B cell (primary cell): ENCODE measurements at regions not wholly inside any gene's neighbourhood (a gene's known extent, or its start where the extent isn't known, plus 50 kb on each side); places are given as distances from the start of the nearest gene placed in this dataset.

Source experiments
- ATAC-seq: fragments of 200-7000 bp; cut with Tn5 transposase; one replicate; pipeline ENCODE4 v1.10.0; 2021; ENCODE audit warnings: low read depth, mild to moderate bottlenecking, moderate number of reproducible peaks, moderate library complexity
- CTCF ChIA-PET: fragments of 350-600 bp; sonication (Branson Sonifier 250); formaldehyde crosslinking; loops from one replicate; lab custom pipeline; 2021; ENCODE audit warnings: antibody characterized with exemption, inconsistent platforms; lab: Charles Lee
- POLR2A ChIA-PET: fragments of 350-600 bp; sonication (Branson Sonifier 250); formaldehyde crosslinking; loops from one replicate; lab custom pipeline; 2021; ENCODE audit warnings: antibody characterized with exemption; lab: Charles Lee
- DNase-seq: peaks from one replicate; pipeline ENCODE4 v3.0.0; 2013
- H2AFZ ChIP-seq: 2 replicates; pipeline ENCODE4 v1.6.1; 2012; ENCODE audit warnings: mild to moderate bottlenecking, low read depth, low read length; ENCODE audit not compliant: insufficient read depth, poor library complexity, severe bottlenecking
- H3K27ac ChIP-seq, 2 donors: 1 replicate in 1 of 2; 2 replicates in 1 of 2; pipeline ENCODE4 v1.5.1; 2012 to 2013; ENCODE audit warnings: low read length in 2 of 2, mild to moderate bottlenecking in 2 of 2, moderate library complexity in 1 of 2
- H3K27me3 ChIP-seq, 4 experiments: fragments of 200-600 bp in 1 of 4; sonication (generic) in 1 of 4; replicated peaks in 1 of 4; 1 replicate in 2 of 4; 2 replicates in 2 of 4; pipeline versions ENCODE4 v1.6.1 to v1.7.0; 2013 to 2016; ENCODE audit warnings: low read length in 3 of 4, mild to moderate bottlenecking in 2 of 4, mixed read lengths in 1 of 4, moderate library complexity in 1 of 4; ENCODE audit not compliant: insufficient read depth in 4 of 4, control insufficient read depth in 3 of 4; ENCODE audit errors: control extremely low read depth in 1 of 4
- H3K36me3 ChIP-seq, 2 experiments: replicated peaks in 1 of 2; 1 replicate in 1 of 2; 2 replicates in 1 of 2; pipeline versions ENCODE4 v1.6.1 to v1.7.1; 2013; ENCODE audit warnings: low read length in 1 of 2; ENCODE audit not compliant: insufficient read depth in 2 of 2, control insufficient read depth in 1 of 2; ENCODE audit errors: control extremely low read depth in 1 of 2, extremely low read depth in 1 of 2
- H3K4me1 ChIP-seq, 2 donors: fragments of 200-600 bp in 1 of 2; sonication (generic) in 1 of 2; 1 replicate in 1 of 2; 2 replicates in 1 of 2; pipeline versions ENCODE4 v1.5.1 to v1.6.1; 2013 to 2017; ENCODE audit warnings: low read length in 2 of 2; ENCODE audit not compliant: control insufficient read depth in 2 of 2, insufficient read depth in 2 of 2
- H3K4me2 ChIP-seq: replicated peaks from 2 replicates; pipeline ENCODE3; 2012; ENCODE audit warnings: mild to moderate bottlenecking, low read depth, low read length; ENCODE audit not compliant: poor library complexity, severe bottlenecking
- H3K4me3 ChIP-seq, 5 experiments: fragments of 200-600 bp in 1 of 5; sonication (generic) in 1 of 5; 1 replicate in 3 of 5; 2 replicates in 2 of 5; pipeline versions ENCODE4 v1.5.1 to v1.7.0; 2011 to 2016; ENCODE audit warnings: low read length in 4 of 5, mild to moderate bottlenecking in 4 of 5, low read depth in 2 of 5, control low read depth in 1 of 5, moderate library complexity in 1 of 5; ENCODE audit not compliant: insufficient read depth in 1 of 5; ENCODE audit errors: control extremely low read depth in 1 of 5, extremely low read depth in 1 of 5
- H3K79me2 ChIP-seq: fragments of 200-600 bp; sonication (generic); one replicate; pipeline ENCODE4 v1.6.0; 2016; ENCODE audit warnings: low read length; ENCODE audit not compliant: control insufficient read depth, insufficient read depth
- H3K9ac ChIP-seq: fragments of 200-600 bp; sonication (generic); 2 replicates; pipeline ENCODE4 v1.6.1; 2017; ENCODE audit warnings: mild to moderate bottlenecking, low read length, moderate library complexity
- H3K9me3 ChIP-seq, 3 donors: one replicate each; pipeline versions ENCODE4 v1.6.1 to v1.7.1; 2013; ENCODE audit warnings: low read length in 2 of 3; ENCODE audit not compliant: control insufficient read depth in 2 of 3, insufficient read depth in 1 of 3; ENCODE audit errors: control extremely low read depth in 1 of 3
- H4K20me1 ChIP-seq: 2 replicates; pipeline ENCODE4 v1.6.0; 2012; ENCODE audit warnings: mild to moderate bottlenecking, low read length; ENCODE audit not compliant: insufficient read depth, control insufficient read depth, poor library complexity, severe bottlenecking
- H3K27ac Mint-ChIP-seq: one replicate; pipeline ENCODE4 v1.8.0; 2021; ENCODE audit warnings: mixed read lengths
- H3K27me3 Mint-ChIP-seq: one replicate; pipeline ENCODE4 v1.8.0; 2021; ENCODE audit warnings: mixed read lengths
- H3K4me1 Mint-ChIP-seq: one replicate; pipeline ENCODE4 v1.8.0; 2021; ENCODE audit warnings: mixed read lengths
- H3K4me3 Mint-ChIP-seq: one replicate; pipeline ENCODE4 v1.8.0; 2021; ENCODE audit warnings: mixed read lengths
- H3K9me3 Mint-ChIP-seq: one replicate; pipeline ENCODE4 v1.8.0; 2022; ENCODE audit warnings: mixed read lengths; ENCODE audit not compliant: insufficient read depth
- EZH2 ChIP-seq: IDR thresholded peaks from 2 replicates; pipeline ENCODE4 v1.6.1; 2012; ENCODE audit warnings: borderline replicate concordance, low read depth, mild to moderate bottlenecking, moderate library complexity, low read length; ENCODE audit not compliant: insufficient read depth, poor library complexity, severe bottlenecking
- WGBS: methylation state at CpG from one replicate; pipeline ENCODE4 v1.1.5; 2013; ENCODE audit warnings: missing lambda C conversion rate; ENCODE audit not compliant: insufficient coverage; 5-methylcytosine and 5-hydroxymethylcytosine counted together
- intact Hi-C: fragments of 100-400 bp; cut with micrococcal nuclease; formaldehyde crosslinking; loops from one replicate; pipeline ENCODE4 v1.10.0; 2022
- TF ChIP-seq, protein P1 (sequence below): fragments of 200-600 bp; IDR thresholded peaks from one replicate; pipeline ENCODE4 v1.8.0; 2022; ENCODE audit warnings: antibody characterized with exemption, mild to moderate bottlenecking

DNA sequence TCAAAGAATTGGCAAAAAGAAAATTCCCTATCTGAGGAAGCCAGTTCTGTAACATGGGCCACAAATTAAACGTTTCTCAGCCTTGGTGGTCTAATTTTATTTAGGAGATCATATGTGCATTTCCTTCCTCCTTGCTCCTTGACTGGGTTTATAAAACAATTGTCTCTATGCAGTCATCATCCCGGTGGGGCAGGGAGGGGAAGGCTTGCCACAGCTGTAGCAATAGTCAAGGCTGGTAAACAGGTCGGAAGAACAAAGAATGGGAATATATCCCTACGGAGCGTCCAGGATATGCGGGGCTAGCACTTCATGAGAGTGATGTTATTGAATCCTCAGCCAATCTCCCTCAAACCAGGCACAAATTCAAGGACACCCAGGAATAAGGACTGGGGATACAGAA is 143.8 kb downstream of the RNF152 start:
- Histone ChIP-seq H3K4me1 (no peaks in the 10 kb centered on the region), H3K9ac (no peak overlapping the region), H4K20me1 (no peaks in the 10 kb centered on the region), H3K9me3 (peaks cover 0 to 5% (median 0%) of the 10 kb centered on the region in 3 donors), H3K79me2 (no peaks in the 10 kb centered on the region), H3K27me3 (no peaks in the 10 kb centered on the region), H3K36me3 (no peaks in the 10 kb centered on the region), H3K4me2 (no peak overlapping the region), H2AFZ (no peak overlapping the region), H3K4me3 (no peak overlapping the region), H3K27ac (no peak overlapping the region)
- no peak for DNase-seq
- WGBS: 89% methylated on average over 4 of the region's 6 CpGs
- TF ChIP-seq, protein P1, sequence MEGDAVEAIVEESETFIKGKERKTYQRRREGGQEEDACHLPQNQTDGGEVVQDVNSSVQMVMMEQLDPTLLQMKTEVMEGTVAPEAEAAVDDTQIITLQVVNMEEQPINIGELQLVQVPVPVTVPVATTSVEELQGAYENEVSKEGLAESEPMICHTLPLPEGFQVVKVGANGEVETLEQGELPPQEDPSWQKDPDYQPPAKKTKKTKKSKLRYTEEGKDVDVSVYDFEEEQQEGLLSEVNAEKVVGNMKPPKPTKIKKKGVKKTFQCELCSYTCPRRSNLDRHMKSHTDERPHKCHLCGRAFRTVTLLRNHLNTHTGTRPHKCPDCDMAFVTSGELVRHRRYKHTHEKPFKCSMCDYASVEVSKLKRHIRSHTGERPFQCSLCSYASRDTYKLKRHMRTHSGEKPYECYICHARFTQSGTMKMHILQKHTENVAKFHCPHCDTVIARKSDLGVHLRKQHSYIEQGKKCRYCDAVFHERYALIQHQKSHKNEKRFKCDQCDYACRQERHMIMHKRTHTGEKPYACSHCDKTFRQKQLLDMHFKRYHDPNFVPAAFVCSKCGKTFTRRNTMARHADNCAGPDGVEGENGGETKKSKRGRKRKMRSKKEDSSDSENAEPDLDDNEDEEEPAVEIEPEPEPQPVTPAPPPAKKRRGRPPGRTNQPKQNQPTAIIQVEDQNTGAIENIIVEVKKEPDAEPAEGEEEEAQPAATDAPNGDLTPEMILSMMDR: no peak
- no peak for TF ChIP-seq EZH2
- no peaks in the 10 kb centered on the region for H3K27me3 Mint-ChIP-seq
- intact Hi-C loops: no loop called here
- no peak overlapping the region for H3K27ac Mint-ChIP-seq
- H3K4me3 Mint-ChIP-seq: no peak overlapping the region
- H3K9me3 Mint-ChIP-seq: peaks cover 2% of the 10 kb centered on the region
- H3K4me1 Mint-ChIP-seq: no peaks in the 10 kb centered on the region
- ChIA-PET POLR2A (no interaction called here), CTCF (no interaction called here)
- no peak for ATAC-seq

DNA sequence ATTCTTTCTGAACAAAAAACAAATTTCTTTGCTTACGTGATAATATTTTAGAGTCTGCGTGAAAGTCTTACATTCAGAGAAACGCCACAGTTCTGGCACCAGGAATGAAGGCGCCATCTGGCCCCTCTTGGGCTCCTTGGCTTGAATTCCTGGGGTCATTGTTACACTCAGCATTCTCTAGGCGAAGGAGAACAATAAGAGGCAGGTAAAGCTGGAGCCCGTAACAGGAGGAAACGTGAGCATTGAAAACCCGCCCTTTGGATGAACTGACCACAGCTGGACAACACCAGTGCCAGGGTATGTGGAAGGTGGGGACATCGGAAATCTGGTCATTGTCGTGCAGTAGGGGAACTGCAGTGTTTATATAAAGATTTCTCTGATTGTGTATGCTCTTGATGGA is 144.8 kb downstream of the RNF152 start:
- intact Hi-C loops: no loop called here
- Mint-ChIP-seq H3K4me3 (no peak overlapping the region), H3K4me1 (no peaks in the 10 kb centered on the region), H3K9me3 (peaks cover 2% of the 10 kb centered on the region), H3K27me3 (no peaks in the 10 kb centered on the region), H3K27ac (no peak overlapping the region)
- H3K27me3 ChIP-seq: no peaks in the 10 kb centered on the region
- H3K4me2 ChIP-seq: no peak overlapping the region
- H4K20me1 ChIP-seq: no peaks in the 10 kb centered on the region
- TF ChIP-seq, protein P1: no peak
- no peak for TF ChIP-seq EZH2
- POLR2A ChIA-PET: no interaction called here
- CTCF ChIA-PET: no interaction called here
- no peak overlapping the region for H3K9ac ChIP-seq
- no peak overlapping the region for H3K27ac ChIP-seq
- H3K4me3 ChIP-seq: no peak overlapping the region
- ATAC-seq (no peak), DNase-seq (no peak)
- H2AFZ ChIP-seq: no peak overlapping the region
- no peaks in the 10 kb centered on the region for H3K79me2 ChIP-seq
- H3K4me1 ChIP-seq: no peaks in the 10 kb centered on the region
- WGBS: 93% methylated on average over 10 of the region's 10 CpGs
- peaks cover 0 to 5% (median 0%) of the 10 kb centered on the region in 3 donors for H3K9me3 ChIP-seq
- no peaks in the 10 kb centered on the region for H3K36me3 ChIP-seq
